Spinal cord (tissue), 9 donors: ENCODE measurements at regions not wholly inside any gene's neighbourhood (a gene's known extent, or its start where the extent isn't known, plus 50 kb on each side); places are given as distances from the start of the nearest gene placed in this dataset.

Source experiments
- DNase-seq, 6 donors: peaks; one replicate each; pipeline versions ENCODE4 v3.0.0 to v3.0.0-alpha.2; 2013 to 2015; ENCODE audit warnings: low spot score in 6 of 6, low read depth in 4 of 6
- H3K27ac ChIP-seq: one replicate; pipeline ENCODE4 v1.5.1; 2013; ENCODE audit warnings: low read depth, low read length, control low read depth
- H3K27me3 ChIP-seq: one replicate; pipeline ENCODE4 v1.6.1; 2013; ENCODE audit warnings: low read length; ENCODE audit not compliant: control insufficient read depth, insufficient read depth
- H3K36me3 ChIP-seq: one replicate; pipeline ENCODE4 v1.6.1; 2013; ENCODE audit warnings: low read length; ENCODE audit not compliant: control insufficient read depth, insufficient read depth
- H3K4me1 ChIP-seq: one replicate; pipeline ENCODE4 v1.6.1; 2013; ENCODE audit warnings: low read length; ENCODE audit not compliant: control insufficient read depth, insufficient read depth
- H3K4me3 ChIP-seq: one replicate; pipeline ENCODE4 v1.5.1; 2013; ENCODE audit warnings: low read depth, low read length, control low read depth
- H3K9me3 ChIP-seq: one replicate; pipeline ENCODE4 v1.6.1; 2013; ENCODE audit warnings: low read length; ENCODE audit not compliant: control insufficient read depth, insufficient read depth
- WGBS: methylation state at CpG from one replicate; pipeline ENCODE4 v1.1.5; 2013; ENCODE audit warnings: missing lambda C conversion rate; ENCODE audit not compliant: insufficient coverage; 5-methylcytosine and 5-hydroxymethylcytosine counted together
- donor health status: healthy.

DNA sequence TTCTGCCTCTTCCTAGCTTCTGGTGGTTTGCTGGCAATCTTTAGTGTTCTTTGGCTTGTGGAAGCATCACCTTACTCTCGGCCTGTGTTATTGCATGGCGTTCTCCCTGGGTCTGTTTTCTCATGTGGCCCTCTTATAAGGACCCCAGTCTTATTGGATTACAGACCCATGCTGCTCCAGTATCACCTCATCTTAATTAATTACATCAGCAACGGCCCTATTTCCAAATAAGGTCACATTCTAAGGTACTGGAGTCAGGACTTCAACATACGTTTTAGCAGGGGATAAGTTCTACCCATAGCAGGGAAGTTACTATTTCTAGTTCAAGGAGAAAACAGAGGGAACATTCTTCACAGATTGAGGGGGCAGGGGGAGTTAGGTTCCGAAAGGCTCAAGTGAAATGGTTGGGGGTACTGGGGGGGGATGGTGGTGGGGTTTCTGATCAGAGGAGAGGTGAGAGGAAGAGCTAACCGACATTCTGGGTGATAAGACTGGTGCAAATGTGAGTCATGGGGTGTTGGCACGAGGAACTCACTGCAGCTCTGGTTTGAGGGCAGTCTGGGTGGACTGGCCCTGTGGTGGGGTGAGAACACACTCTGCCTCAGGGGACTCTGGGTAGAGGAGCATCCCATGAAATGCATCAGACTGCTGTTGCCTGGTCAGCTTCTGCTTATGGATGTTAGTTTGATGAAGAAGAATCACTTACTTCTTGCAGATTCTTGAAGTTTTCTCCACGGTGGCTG is 51.5 kb upstream of the ZBED5 start:
- no peak for DNase-seq
- Histone ChIP-seq H3K36me3 (no peaks in the 10 kb centered on the region), H3K27ac (no peak overlapping the region), H3K27me3 (no peaks in the 10 kb centered on the region), H3K4me1 (no peaks in the 10 kb centered on the region), H3K9me3 (no peaks in the 10 kb centered on the region), H3K4me3 (no peak overlapping the region)
- 88% methylated on average over 7 of the region's 8 CpGs for WGBS

- H3K27me3 ChIP-seq, result no peaks in the 10 kb centered on the region
- WGBS, result 73% methylated on average over 3 of the region's 8 CpGs
- H3K4me3 ChIP-seq, result no peak overlapping the region
- no peak for DNase-seq
- H3K27ac ChIP-seq, result no peak overlapping the region
- no peaks in the 10 kb centered on the region for H3K9me3 ChIP-seq
- H3K4me1 ChIP-seq, result no peaks in the 10 kb centered on the region
- H3K36me3 ChIP-seq, result no peaks in the 10 kb centered on the region
Observed at GRCh38 chr11:10908215-10908951, 50.5 kb upstream of the ZBED5 start.
